WTC11 (cell line): ENCODE measurements at regions not wholly inside any gene's neighbourhood (a gene's known extent, or its start where the extent isn't known, plus 50 kb on each side); places are given as distances from the start of the nearest gene placed in this dataset.

Source experiments
- GRHL2 ChIP-seq: fragments of 250-450 bp; sonication (Bioruptor Pico); IDR thresholded peaks from 2 replicates; pipeline ENCODE4 v1.8.0; 2022; ENCODE audit warnings: mild to moderate bottlenecking, moderate library complexity; ENCODE audit not compliant: insufficient replicate concordance, severe bottlenecking
- RELA ChIP-seq: sonication (generic); formaldehyde crosslinking; IDR thresholded peaks from 2 replicates; pipeline ENCODE4 v1.8.1; 2022; ENCODE audit warnings: missing genetic modification reagents, mild to moderate bottlenecking, borderline replicate concordance
- ZNF396 ChIP-seq: fragments of 250-450 bp; sonication (Bioruptor Pico); IDR thresholded peaks from 2 replicates; pipeline ENCODE4 v1.8.0; 2021; ENCODE audit warnings: mild to moderate bottlenecking, moderate library complexity, borderline replicate concordance
- ZNF423 ChIP-seq: fragments of 250-450 bp; sonication (Bioruptor Pico); IDR thresholded peaks from 2 replicates; pipeline ENCODE4 v2.1.2; 2022; ENCODE audit warnings: mild to moderate bottlenecking, moderate library complexity
- TF ChIP-seq, protein P1 (sequence below): sonication (generic); formaldehyde crosslinking; IDR thresholded peaks from 2 replicates; pipeline ENCODE4 v1.8.1; 2023; ENCODE audit warnings: mild to moderate bottlenecking, missing genetic modification reagents, moderate library complexity
- TF ChIP-seq, protein P2 (sequence below): fragments of 200-600 bp; IDR thresholded peaks from 2 replicates; pipeline ENCODE4 v1.8.0; 2022; ENCODE audit warnings: antibody characterized with exemption
- TF ChIP-seq, protein P3 (sequence below): sonication (generic); formaldehyde crosslinking; IDR thresholded peaks from 2 replicates; pipeline ENCODE4 v1.8.1; 2023; ENCODE audit warnings: mild to moderate bottlenecking, missing genetic modification reagents
- TF ChIP-seq, protein P4 (sequence below): sonication (generic); formaldehyde crosslinking; IDR thresholded peaks from 2 replicates; pipeline ENCODE4 v1.8.0; 2022; ENCODE audit warnings: missing genetic modification reagents

DNA sequence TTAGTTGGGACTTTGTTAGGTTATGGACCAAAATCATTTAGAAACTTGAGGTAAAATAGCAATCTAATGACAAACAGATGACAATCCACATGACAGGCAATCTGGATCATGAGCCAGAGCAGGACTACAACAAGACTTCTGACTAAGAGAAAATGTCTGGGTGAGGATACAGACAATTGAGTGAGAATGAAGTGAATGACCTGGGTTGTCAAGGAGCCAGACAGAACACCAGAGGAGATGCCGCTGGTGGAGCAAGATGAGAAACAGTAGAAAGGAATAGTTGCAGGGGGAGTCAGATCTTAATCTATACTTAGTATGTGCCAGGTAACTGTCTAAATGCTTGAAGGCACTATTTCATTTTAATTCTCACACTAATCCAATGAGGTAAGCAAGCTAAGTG lies 277.8 kb downstream of the PRELID2 start:
- TF ChIP-seq, protein P1, sequence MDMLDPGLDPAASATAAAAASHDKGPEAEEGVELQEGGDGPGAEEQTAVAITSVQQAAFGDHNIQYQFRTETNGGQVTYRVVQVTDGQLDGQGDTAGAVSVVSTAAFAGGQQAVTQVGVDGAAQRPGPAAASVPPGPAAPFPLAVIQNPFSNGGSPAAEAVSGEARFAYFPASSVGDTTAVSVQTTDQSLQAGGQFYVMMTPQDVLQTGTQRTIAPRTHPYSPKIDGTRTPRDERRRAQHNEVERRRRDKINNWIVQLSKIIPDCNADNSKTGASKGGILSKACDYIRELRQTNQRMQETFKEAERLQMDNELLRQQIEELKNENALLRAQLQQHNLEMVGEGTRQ (CRISPR knock-in tag), result no peak
- TF ChIP-seq, protein P2, sequence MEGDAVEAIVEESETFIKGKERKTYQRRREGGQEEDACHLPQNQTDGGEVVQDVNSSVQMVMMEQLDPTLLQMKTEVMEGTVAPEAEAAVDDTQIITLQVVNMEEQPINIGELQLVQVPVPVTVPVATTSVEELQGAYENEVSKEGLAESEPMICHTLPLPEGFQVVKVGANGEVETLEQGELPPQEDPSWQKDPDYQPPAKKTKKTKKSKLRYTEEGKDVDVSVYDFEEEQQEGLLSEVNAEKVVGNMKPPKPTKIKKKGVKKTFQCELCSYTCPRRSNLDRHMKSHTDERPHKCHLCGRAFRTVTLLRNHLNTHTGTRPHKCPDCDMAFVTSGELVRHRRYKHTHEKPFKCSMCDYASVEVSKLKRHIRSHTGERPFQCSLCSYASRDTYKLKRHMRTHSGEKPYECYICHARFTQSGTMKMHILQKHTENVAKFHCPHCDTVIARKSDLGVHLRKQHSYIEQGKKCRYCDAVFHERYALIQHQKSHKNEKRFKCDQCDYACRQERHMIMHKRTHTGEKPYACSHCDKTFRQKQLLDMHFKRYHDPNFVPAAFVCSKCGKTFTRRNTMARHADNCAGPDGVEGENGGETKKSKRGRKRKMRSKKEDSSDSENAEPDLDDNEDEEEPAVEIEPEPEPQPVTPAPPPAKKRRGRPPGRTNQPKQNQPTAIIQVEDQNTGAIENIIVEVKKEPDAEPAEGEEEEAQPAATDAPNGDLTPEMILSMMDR, result no peak
- TF ChIP-seq GRHL2 (CRISPR knock-in tag) (no peak), ZNF396 (CRISPR knock-in tag) (no peak), ZNF423 (CRISPR knock-in tag) (no peak), RELA (CRISPR knock-in tag) (no peak)
- TF ChIP-seq, protein P3, sequence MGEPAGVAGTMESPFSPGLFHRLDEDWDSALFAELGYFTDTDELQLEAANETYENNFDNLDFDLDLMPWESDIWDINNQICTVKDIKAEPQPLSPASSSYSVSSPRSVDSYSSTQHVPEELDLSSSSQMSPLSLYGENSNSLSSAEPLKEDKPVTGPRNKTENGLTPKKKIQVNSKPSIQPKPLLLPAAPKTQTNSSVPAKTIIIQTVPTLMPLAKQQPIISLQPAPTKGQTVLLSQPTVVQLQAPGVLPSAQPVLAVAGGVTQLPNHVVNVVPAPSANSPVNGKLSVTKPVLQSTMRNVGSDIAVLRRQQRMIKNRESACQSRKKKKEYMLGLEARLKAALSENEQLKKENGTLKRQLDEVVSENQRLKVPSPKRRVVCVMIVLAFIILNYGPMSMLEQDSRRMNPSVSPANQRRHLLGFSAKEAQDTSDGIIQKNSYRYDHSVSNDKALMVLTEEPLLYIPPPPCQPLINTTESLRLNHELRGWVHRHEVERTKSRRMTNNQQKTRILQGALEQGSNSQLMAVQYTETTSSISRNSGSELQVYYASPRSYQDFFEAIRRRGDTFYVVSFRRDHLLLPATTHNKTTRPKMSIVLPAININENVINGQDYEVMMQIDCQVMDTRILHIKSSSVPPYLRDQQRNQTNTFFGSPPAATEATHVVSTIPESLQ (CRISPR knock-in tag), result no peak
- TF ChIP-seq, protein P4, sequence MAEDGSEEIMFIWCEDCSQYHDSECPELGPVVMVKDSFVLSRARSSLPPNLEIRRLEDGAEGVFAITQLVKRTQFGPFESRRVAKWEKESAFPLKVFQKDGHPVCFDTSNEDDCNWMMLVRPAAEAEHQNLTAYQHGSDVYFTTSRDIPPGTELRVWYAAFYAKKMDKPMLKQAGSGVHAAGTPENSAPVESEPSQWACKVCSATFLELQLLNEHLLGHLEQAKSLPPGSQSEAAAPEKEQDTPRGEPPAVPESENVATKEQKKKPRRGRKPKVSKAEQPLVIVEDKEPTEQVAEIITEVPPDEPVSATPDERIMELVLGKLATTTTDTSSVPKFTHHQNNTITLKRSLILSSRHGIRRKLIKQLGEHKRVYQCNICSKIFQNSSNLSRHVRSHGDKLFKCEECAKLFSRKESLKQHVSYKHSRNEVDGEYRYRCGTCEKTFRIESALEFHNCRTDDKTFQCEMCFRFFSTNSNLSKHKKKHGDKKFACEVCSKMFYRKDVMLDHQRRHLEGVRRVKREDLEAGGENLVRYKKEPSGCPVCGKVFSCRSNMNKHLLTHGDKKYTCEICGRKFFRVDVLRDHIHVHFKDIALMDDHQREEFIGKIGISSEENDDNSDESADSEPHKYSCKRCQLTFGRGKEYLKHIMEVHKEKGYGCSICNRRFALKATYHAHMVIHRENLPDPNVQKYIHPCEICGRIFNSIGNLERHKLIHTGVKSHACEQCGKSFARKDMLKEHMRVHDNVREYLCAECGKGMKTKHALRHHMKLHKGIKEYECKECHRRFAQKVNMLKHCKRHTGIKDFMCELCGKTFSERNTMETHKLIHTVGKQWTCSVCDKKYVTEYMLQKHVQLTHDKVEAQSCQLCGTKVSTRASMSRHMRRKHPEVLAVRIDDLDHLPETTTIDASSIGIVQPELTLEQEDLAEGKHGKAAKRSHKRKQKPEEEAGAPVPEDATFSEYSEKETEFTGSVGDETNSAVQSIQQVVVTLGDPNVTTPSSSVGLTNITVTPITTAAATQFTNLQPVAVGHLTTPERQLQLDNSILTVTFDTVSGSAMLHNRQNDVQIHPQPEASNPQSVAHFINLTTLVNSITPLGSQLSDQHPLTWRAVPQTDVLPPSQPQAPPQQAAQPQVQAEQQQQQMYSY (CRISPR knock-in tag), result no peak
